Activated naive CD4-positive, alpha-beta T cell treated with anti-CD3 and anti-CD28 coated beads for 36 hours (primary cell): ENCODE measurements at regions not wholly inside any gene's neighbourhood (a gene's known extent, or its start where the extent isn't known, plus 50 kb on each side); places are given as distances from the start of the nearest gene placed in this dataset.

ENCODE experiments used
- CTCF ChIA-PET: fragments of 350-600 bp; sonication (Branson Sonifier 250); formaldehyde crosslinking; loops from one replicate; lab custom pipeline; 2021; ENCODE audit warnings: antibody characterized with exemption; lab: Charles Lee
- DNase-seq: peaks from one replicate; pipeline ENCODE4 v3.0.0-alpha.2; 2020
- H3K27ac Mint-ChIP-seq: one replicate; pipeline ENCODE4 v1.8.0; 2021; ENCODE audit warnings: mild to moderate bottlenecking, mixed read lengths
- H3K27me3 Mint-ChIP-seq: one replicate; pipeline ENCODE4 v1.8.0; 2021; ENCODE audit warnings: low read depth, mixed read lengths
- H3K36me3 Mint-ChIP-seq: one replicate; pipeline ENCODE4 v1.8.0; 2021; ENCODE audit warnings: low read depth, mixed read lengths
- H3K4me1 Mint-ChIP-seq: one replicate; pipeline ENCODE4 v1.8.0; 2021; ENCODE audit warnings: low read depth, mixed read lengths
- H3K4me3 Mint-ChIP-seq: one replicate; pipeline ENCODE4 v1.8.0; 2021; ENCODE audit warnings: mild to moderate bottlenecking, moderate library complexity, mixed read lengths
- H3K9me3 Mint-ChIP-seq: one replicate; pipeline ENCODE4 v1.8.0; 2021; ENCODE audit warnings: mixed read lengths
- intact Hi-C: fragments of 100-400 bp; cut with micrococcal nuclease; formaldehyde crosslinking; loops from one replicate; pipeline ENCODE4 v1.15.1; 2023

GRCh38 chr1:244219149-244219548, 168.1 kb downstream of the ZBTB18 start:
- H3K27ac Mint-ChIP-seq, result no peak overlapping the region
- CTCF ChIA-PET, result no interaction called here
- H3K4me1 Mint-ChIP-seq, result no peaks in the 10 kb centered on the region
- intact Hi-C loops, result no loop called here
- H3K4me3 Mint-ChIP-seq, result no peak overlapping the region
- no peak for DNase-seq
- H3K9me3 Mint-ChIP-seq, result no peaks in the 10 kb centered on the region
- H3K27me3 Mint-ChIP-seq, result no peaks in the 10 kb centered on the region
- H3K36me3 Mint-ChIP-seq, result no peaks in the 10 kb centered on the region

GRCh38 chr1:244219802-244220201, 168.7 kb downstream of the ZBTB18 start:
- no peak for DNase-seq
- CTCF ChIA-PET, result no interaction called here
- no peaks in the 10 kb centered on the region for H3K36me3 Mint-ChIP-seq
- intact Hi-C loops, result no loop called here
- no peak overlapping the region for H3K4me3 Mint-ChIP-seq
- H3K27ac Mint-ChIP-seq, result no peak overlapping the region
- no peaks in the 10 kb centered on the region for H3K9me3 Mint-ChIP-seq
- H3K27me3 Mint-ChIP-seq, result no peaks in the 10 kb centered on the region
- no peaks in the 10 kb centered on the region for H3K4me1 Mint-ChIP-seq

GRCh38 chr1:244220410-244220809, 169.3 kb downstream of the ZBTB18 start:
- no peaks in the 10 kb centered on the region for H3K9me3 Mint-ChIP-seq
- intact Hi-C loops, result no loop called here
- H3K27ac Mint-ChIP-seq, result no peak overlapping the region
- H3K27me3 Mint-ChIP-seq, result no peaks in the 10 kb centered on the region
- no peak overlapping the region for H3K4me3 Mint-ChIP-seq
- no peaks in the 10 kb centered on the region for H3K4me1 Mint-ChIP-seq
- no peaks in the 10 kb centered on the region for H3K36me3 Mint-ChIP-seq
- CTCF ChIA-PET, result no interaction called here
- no peak for DNase-seq

GRCh38 chr1:244221991-244222390, 170.9 kb downstream of the ZBTB18 start:
- Mint-ChIP-seq H3K4me3 (no peak overlapping the region), H3K36me3 (no peaks in the 10 kb centered on the region), H3K4me1 (no peaks in the 10 kb centered on the region), H3K9me3 (no peaks in the 10 kb centered on the region), H3K27me3 (no peaks in the 10 kb centered on the region), H3K27ac (no peak overlapping the region)
- intact Hi-C loops, result no loop called here
- DNase-seq, result no peak
- CTCF ChIA-PET, result no interaction called here

- intact Hi-C loops, result no loop called here
- CTCF ChIA-PET, result no interaction called here
- no peak for DNase-seq
- H3K36me3 Mint-ChIP-seq, result no peaks in the 10 kb centered on the region
- H3K27me3 Mint-ChIP-seq, result no peaks in the 10 kb centered on the region
- H3K4me1 Mint-ChIP-seq, result no peaks in the 10 kb centered on the region
- H3K4me3 Mint-ChIP-seq, result no peak overlapping the region
- H3K27ac Mint-ChIP-seq, result no peak overlapping the region
- H3K9me3 Mint-ChIP-seq, result no peaks in the 10 kb centered on the region
Observed at GRCh38 chr1:244224487-244225430, 173.7 kb downstream of the ZBTB18 start.

GRCh38 chr1:244226435-244226834, 175.4 kb downstream of the ZBTB18 start:
- DNase-seq, result no peak
- Mint-ChIP-seq H3K4me1 (no peaks in the 10 kb centered on the region), H3K4me3 (no peak overlapping the region), H3K27ac (no peak overlapping the region), H3K27me3 (no peaks in the 10 kb centered on the region), H3K9me3 (no peaks in the 10 kb centered on the region), H3K36me3 (no peaks in the 10 kb centered on the region)
- intact Hi-C loops, result no loop called here
- CTCF ChIA-PET, result interaction anchor here (1.9 kb wide), 1 partner anchor 14 kb away, joined by 4 read pairs; no protein-coding TSS in a partner anchor

GRCh38 chr1:244230470-244230869, 179.4 kb downstream of the ZBTB18 start:
- Mint-ChIP-seq H3K36me3 (no peaks in the 10 kb centered on the region), H3K27ac (no peak overlapping the region), H3K4me1 (no peaks in the 10 kb centered on the region), H3K27me3 (no peaks in the 10 kb centered on the region), H3K4me3 (no peak overlapping the region), H3K9me3 (no peaks in the 10 kb centered on the region)
- CTCF ChIA-PET, result no interaction called here
- no peak for DNase-seq
- intact Hi-C loops, result no loop called here

GRCh38 chr1:244231193-244231571, 180.1 kb downstream of the ZBTB18 start:
- Mint-ChIP-seq H3K36me3 (no peaks in the 10 kb centered on the region), H3K27ac (no peak overlapping the region), H3K9me3 (no peaks in the 10 kb centered on the region), H3K4me3 (no peak overlapping the region), H3K4me1 (no peaks in the 10 kb centered on the region), H3K27me3 (no peaks in the 10 kb centered on the region)
- CTCF ChIA-PET, result interaction anchor here (1.4 kb wide), 1 partner anchor 19 kb away, joined by 3 read pairs; no protein-coding TSS in a partner anchor
- no peak for DNase-seq
- intact Hi-C loops, result no loop called here

GRCh38 chr1:244231572-244232315, 180.7 kb downstream of the ZBTB18 start:
- Mint-ChIP-seq H3K27me3 (no peaks in the 10 kb centered on the region), H3K9me3 (no peaks in the 10 kb centered on the region), H3K4me3 (no peak overlapping the region), H3K36me3 (no peaks in the 10 kb centered on the region), H3K4me1 (no peaks in the 10 kb centered on the region), H3K27ac (no peak overlapping the region)
- CTCF ChIA-PET, result interaction anchor here (1.4 kb wide), 1 partner anchor 20 kb away, joined by 3 read pairs; no protein-coding TSS in a partner anchor
- peak; percentile 10 for DNase-seq
- intact Hi-C loops, result no loop called here

- Mint-ChIP-seq H3K27me3 (no peaks in the 10 kb centered on the region), H3K27ac (no peak overlapping the region), H3K4me1 (peaks cover 5% of the 10 kb centered on the region), H3K9me3 (no peaks in the 10 kb centered on the region), H3K4me3 (no peak overlapping the region), H3K36me3 (no peaks in the 10 kb centered on the region)
- CTCF ChIA-PET, result interaction anchor here (0.7 kb wide), 1 partner anchor 63 kb away, joined by 3 read pairs; no protein-coding TSS in a partner anchor
- no peak for DNase-seq
- intact Hi-C loops, result no loop called here
Observed at GRCh38 chr1:244234009-244234643, 183.0 kb downstream of the ZBTB18 start.

- intact Hi-C loops, result no loop called here
- no peaks in the 10 kb centered on the region for H3K9me3 Mint-ChIP-seq
- peaks cover 9% of the 10 kb centered on the region for H3K4me1 Mint-ChIP-seq
- CTCF ChIA-PET, result no interaction called here
- no peaks in the 10 kb centered on the region for H3K27me3 Mint-ChIP-seq
- DNase-seq, result no peak
- H3K4me3 Mint-ChIP-seq, result no peak overlapping the region
- H3K36me3 Mint-ChIP-seq, result no peaks in the 10 kb centered on the region
- H3K27ac Mint-ChIP-seq, result no peak overlapping the region
Observed at GRCh38 chr1:244235157-244235556, 184.1 kb downstream of the ZBTB18 start.

- no peak overlapping the region for H3K4me3 Mint-ChIP-seq
- H3K36me3 Mint-ChIP-seq, result no peaks in the 10 kb centered on the region
- intact Hi-C loops, result no loop called here
- H3K4me1 Mint-ChIP-seq, result peaks cover 11% of the 10 kb centered on the region
- no peaks in the 10 kb centered on the region for H3K27me3 Mint-ChIP-seq
- DNase-seq, result no peak
- CTCF ChIA-PET, result no interaction called here
- H3K9me3 Mint-ChIP-seq, result no peaks in the 10 kb centered on the region
- H3K27ac Mint-ChIP-seq, result no peak overlapping the region
Observed at GRCh38 chr1:244236101-244236500, 185.0 kb downstream of the ZBTB18 start.
